ENCODE measurements at regions not wholly inside any gene's neighbourhood (a gene's known extent, or its start where the extent isn't known, plus 50 kb on each side); places are given as distances from the start of the nearest gene placed in this dataset.

GRCh38 chr18:78242806-78243205, 736.8 kb upstream of the SALL3 start:
- Histone ChIP-seq H3K9me3 (ENCODE audit: low read length) (no peaks in the 10 kb centered on the region), H3K4me2 (ENCODE audit: low read length) (no peak overlapping the region), H4K20me1 (ENCODE audit: insufficient read depth, low read length) (no peaks in the 10 kb centered on the region), H3K79me2 (ENCODE audit: insufficient read depth, low read depth, low read length) (no peaks in the 10 kb centered on the region), H2AFZ (ENCODE audit: low read length) (no peak overlapping the region), H3K36me3 (ENCODE audit: insufficient read depth, low read length) (no peaks in the 10 kb centered on the region), H3K4me3 (ENCODE audit: low read depth, low read length, poor library complexity, severe bottlenecking) (no peak overlapping the region), H3K9me2 (ENCODE audit: insufficient read depth, low read length) (no peaks in the 10 kb centered on the region), H3K27ac (ENCODE audit: low read depth, low read length, poor library complexity, severe bottlenecking) (no peak overlapping the region), H3K4me1 (ENCODE audit: insufficient read depth, low read length, poor library complexity, severe bottlenecking) (no peaks in the 10 kb centered on the region)
- intact Hi-C loops (cut with micrococcal nuclease; ENCODE audit: unreplicated experiment), result no loop called here
- ChIA-PET CTCF (ENCODE audit: unreplicated experiment) (no interaction called here), POLR2A (no interaction called here)
- no TSS peak for BruUV-seq (replicated peaks)
- DNase-seq (ENCODE audit: low spot score), result no peak
- no peak for TF ChIP-seq CTCF (conservative IDR thresholded peaks at IDR 0.05; ENCODE audit: low read length)

- no peak for TF ChIP-seq EZH2phosphoT487 (IDR thresholded peaks at IDR 0.05; ENCODE audit: borderline replicate concordance, low read depth, low read length)
- Histone ChIP-seq H3K4me1 (ENCODE audit: insufficient read depth, low read length, poor library complexity, severe bottlenecking) (no peaks in the 10 kb centered on the region), H2AFZ (ENCODE audit: low read length) (no peak overlapping the region), H4K20me1 (ENCODE audit: insufficient read depth, low read length) (no peaks in the 10 kb centered on the region), H3K4me2 (ENCODE audit: low read length) (no peak overlapping the region), H3K9me2 (ENCODE audit: insufficient read depth, low read length) (no peaks in the 10 kb centered on the region), H3K4me3 (ENCODE audit: low read depth, low read length, poor library complexity, severe bottlenecking) (no peak overlapping the region), H3K36me3 (ENCODE audit: insufficient read depth, low read length) (no peaks in the 10 kb centered on the region), H3K9me3 (ENCODE audit: low read length) (no peaks in the 10 kb centered on the region), H3K27ac (ENCODE audit: low read depth, low read length, poor library complexity, severe bottlenecking) (no peak overlapping the region), H3K79me2 (ENCODE audit: insufficient read depth, low read depth, low read length) (no peaks in the 10 kb centered on the region)
- CTCF ChIA-PET (ENCODE audit: unreplicated experiment), result no interaction called here
- POLR2A ChIA-PET, result no interaction called here
- BruUV-seq (replicated peaks), result no TSS peak
- DNase-seq (ENCODE audit: low spot score), result no peak
- intact Hi-C loops (cut with micrococcal nuclease; ENCODE audit: unreplicated experiment), result no loop called here
These were observed 734.8 kb upstream of the SALL3 start for GRCh38 chr18:78244779-78245178.

- POLR2A ChIA-PET, result no interaction called here
- Histone ChIP-seq H3K9me3 (ENCODE audit: low read length) (no peaks in the 10 kb centered on the region), H3K36me3 (ENCODE audit: insufficient read depth, low read length) (no peaks in the 10 kb centered on the region), H3K9me2 (ENCODE audit: insufficient read depth, low read length) (no peaks in the 10 kb centered on the region), H2AFZ (ENCODE audit: low read length) (no peak overlapping the region), H3K4me2 (ENCODE audit: low read length) (no peak overlapping the region), H3K27ac (ENCODE audit: low read depth, low read length, poor library complexity, severe bottlenecking) (no peak overlapping the region), H3K4me3 (ENCODE audit: low read depth, low read length, poor library complexity, severe bottlenecking) (no peak overlapping the region), H3K4me1 (ENCODE audit: insufficient read depth, low read length, poor library complexity, severe bottlenecking) (no peaks in the 10 kb centered on the region), H3K79me2 (ENCODE audit: insufficient read depth, low read depth, low read length) (no peaks in the 10 kb centered on the region), H4K20me1 (ENCODE audit: insufficient read depth, low read length) (no peaks in the 10 kb centered on the region)
- intact Hi-C loops (cut with micrococcal nuclease; ENCODE audit: unreplicated experiment), result no loop called here
- TF ChIP-seq CTCF (conservative IDR thresholded peaks at IDR 0.05; ENCODE audit: low read length) (no peak), EZH2phosphoT487 (IDR thresholded peaks at IDR 0.05; ENCODE audit: borderline replicate concordance, low read depth, low read length) (no peak)
- DNase-seq (ENCODE audit: low spot score), result no peak
- BruUV-seq (replicated peaks), result no TSS peak
- CTCF ChIA-PET (ENCODE audit: unreplicated experiment), result no interaction called here
These were observed 734.2 kb upstream of the SALL3 start for GRCh38 chr18:78245451-78245850.
